Uterus (tissue), 2 donors: ENCODE measurements at regions not wholly inside any gene's neighbourhood (a gene's known extent, or its start where the extent isn't known, plus 50 kb on each side); places are given as distances from the start of the nearest gene placed in this dataset.

Experiments used
- POLR2A ChIP-seq, 2 donors: fragments of 450-650 bp; IDR thresholded peaks; one replicate each; pipeline ENCODE4 v1.6.1; 2016; ENCODE audit warnings: antibody characterized with exemption in 2 of 2, mild to moderate bottlenecking in 1 of 2, moderate library complexity in 1 of 2
- TF ChIP-seq, protein P1 (sequence below), 4 experiments: fragments of 200-600 bp in 2 of 4; fragments of 450-650 bp in 2 of 4; sonication (generic) in 2 of 4; IDR thresholded peaks; one replicate each; pipeline ENCODE4 v1.5.1; 2016 to 2019; ENCODE audit warnings: antibody characterized with exemption in 4 of 4, mild to moderate bottlenecking in 2 of 4, moderate library complexity in 1 of 4

DNA sequence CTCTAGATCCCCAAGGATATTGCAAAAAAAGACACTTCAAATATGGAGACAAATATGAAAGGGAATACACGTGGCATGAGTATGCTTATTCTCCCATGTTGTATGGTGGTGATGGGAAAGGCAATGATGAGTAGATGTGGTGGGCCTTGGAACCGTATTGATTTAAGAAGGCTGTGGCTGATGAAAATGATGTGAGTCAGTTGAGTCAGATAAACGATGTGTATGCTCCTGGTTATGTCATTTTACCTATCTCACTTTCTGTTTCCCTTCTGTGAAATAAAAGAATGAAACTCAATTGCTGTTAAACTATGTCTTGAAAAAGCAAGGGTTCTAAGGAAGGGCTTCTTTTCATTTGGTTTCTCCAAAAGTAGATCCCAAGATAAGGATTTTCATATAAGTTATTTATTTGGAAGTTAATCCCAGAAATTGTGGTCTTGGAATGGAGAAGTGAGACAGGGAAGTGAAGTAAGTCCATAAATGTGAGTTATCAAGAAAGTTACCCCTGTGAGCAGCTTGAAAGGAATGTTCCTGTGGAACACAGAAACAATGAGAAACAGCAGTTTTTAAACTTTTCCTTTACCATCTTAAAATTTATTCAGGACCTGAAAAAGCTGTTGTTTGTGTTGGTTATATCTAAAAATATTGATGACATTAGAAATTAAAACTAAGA is 292.0 kb downstream of the DUSP10 start:
- TF ChIP-seq, protein P1, sequence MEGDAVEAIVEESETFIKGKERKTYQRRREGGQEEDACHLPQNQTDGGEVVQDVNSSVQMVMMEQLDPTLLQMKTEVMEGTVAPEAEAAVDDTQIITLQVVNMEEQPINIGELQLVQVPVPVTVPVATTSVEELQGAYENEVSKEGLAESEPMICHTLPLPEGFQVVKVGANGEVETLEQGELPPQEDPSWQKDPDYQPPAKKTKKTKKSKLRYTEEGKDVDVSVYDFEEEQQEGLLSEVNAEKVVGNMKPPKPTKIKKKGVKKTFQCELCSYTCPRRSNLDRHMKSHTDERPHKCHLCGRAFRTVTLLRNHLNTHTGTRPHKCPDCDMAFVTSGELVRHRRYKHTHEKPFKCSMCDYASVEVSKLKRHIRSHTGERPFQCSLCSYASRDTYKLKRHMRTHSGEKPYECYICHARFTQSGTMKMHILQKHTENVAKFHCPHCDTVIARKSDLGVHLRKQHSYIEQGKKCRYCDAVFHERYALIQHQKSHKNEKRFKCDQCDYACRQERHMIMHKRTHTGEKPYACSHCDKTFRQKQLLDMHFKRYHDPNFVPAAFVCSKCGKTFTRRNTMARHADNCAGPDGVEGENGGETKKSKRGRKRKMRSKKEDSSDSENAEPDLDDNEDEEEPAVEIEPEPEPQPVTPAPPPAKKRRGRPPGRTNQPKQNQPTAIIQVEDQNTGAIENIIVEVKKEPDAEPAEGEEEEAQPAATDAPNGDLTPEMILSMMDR (IDR thresholded peaks at IDR 0.05) = no peak
- no peak for TF ChIP-seq POLR2A (IDR thresholded peaks at IDR 0.05)
